GM21423 (cell line): ENCODE measurements at regions not wholly inside any gene's neighbourhood (a gene's known extent, or its start where the extent isn't known, plus 50 kb on each side); places are given as distances from the start of the nearest gene placed in this dataset.
"Not testable (repeated sequence)": the region's sequence is repeated elsewhere in the genome, so short reads cannot be mapped to it uniquely, and the experiment has no call there.

Experiments used
- ATAC-seq: cut with Tn5 transposase; IDR thresholded peaks from one replicate; pipeline ENCODE4 v1.9.1; 2021; ENCODE audit warnings: mild to moderate bottlenecking, moderate library complexity; ENCODE audit not compliant: unreplicated experiment

- no peak for ATAC-seq
These were observed 1366.1 kb upstream of the CDH9 start for GRCh38 chr5:28404363-28405071.

- ATAC-seq = no peak
These were observed 1365.5 kb upstream of the CDH9 start for GRCh38 chr5:28403846-28404245.

- no peak for ATAC-seq
These were observed 1364.4 kb upstream of the CDH9 start for GRCh38 chr5:28402590-28403301.

GRCh38 chr5:28400076-28400475, 1361.7 kb upstream of the CDH9 start:
- no peak for ATAC-seq

- no peak for ATAC-seq
These were observed 1360.8 kb upstream of the CDH9 start for GRCh38 chr5:28399211-28399610.

- no peak for ATAC-seq
These were observed 1359.8 kb upstream of the CDH9 start for GRCh38 chr5:28398185-28398584.

- no peak for ATAC-seq
These were observed 1359.1 kb upstream of the CDH9 start for GRCh38 chr5:28397502-28397941.

- ATAC-seq = no peak
These were observed 1352.9 kb upstream of the CDH9 start for GRCh38 chr5:28391277-28391676.

GRCh38 chr5:28390341-28390740, 1352.0 kb upstream of the CDH9 start:
- no peak for ATAC-seq

- ATAC-seq = not testable (repeated sequence)
These were observed 1351.3 kb upstream of the CDH9 start for GRCh38 chr5:28389727-28390126.

- no peak for ATAC-seq
These were observed 1350.0 kb upstream of the CDH9 start for GRCh38 chr5:28388428-28388827.

- ATAC-seq = no peak
These were observed 1348.3 kb upstream of the CDH9 start for GRCh38 chr5:28386712-28387111.

GRCh38 chr5:28380167-28380566, 1341.8 kb upstream of the CDH9 start:
- ATAC-seq = no peak

GRCh38 chr5:28374492-28374967, 1336.1 kb upstream of the CDH9 start:
- ATAC-seq = no peak

GRCh38 chr5:28370896-28371295, 1332.5 kb upstream of the CDH9 start:
- ATAC-seq = no peak

GRCh38 chr5:28369418-28369817, 1331.0 kb upstream of the CDH9 start:
- ATAC-seq = no peak

GRCh38 chr5:28355831-28356230, 1317.4 kb upstream of the CDH9 start:
- ATAC-seq = no peak

GRCh38 chr5:28346696-28347095, 1308.3 kb upstream of the CDH9 start:
- ATAC-seq = no peak

- ATAC-seq = no peak
These were observed 1306.5 kb upstream of the CDH9 start for GRCh38 chr5:28344836-28345433.

- no peak for ATAC-seq
These were observed 1290.8 kb upstream of the CDH9 start for GRCh38 chr5:28329176-28329575.

GRCh38 chr5:28328681-28329080, 1290.3 kb upstream of the CDH9 start:
- ATAC-seq = no peak

GRCh38 chr5:28324174-28324573, 1285.8 kb upstream of the CDH9 start:
- ATAC-seq = no peak
